Natural killer cell (primary cell): ENCODE measurements at regions not wholly inside any gene's neighbourhood (a gene's known extent, or its start where the extent isn't known, plus 50 kb on each side); places are given as distances from the start of the nearest gene placed in this dataset.

ENCODE experiments used
- ATAC-seq, 3 donors: fragments of 150-1000 bp in 2 of 3; fragments of 200-7000 bp in 1 of 3; cut with Tn5 transposase; 1 replicate in 1 of 3; 2 replicates in 2 of 3; pipeline ENCODE4 v1.10.0; 2021; ENCODE audit warnings: mild to moderate bottlenecking in 2 of 3, moderate library complexity in 2 of 3
- DNase-seq, 2 donors: peaks; one replicate each; pipeline versions ENCODE4 v3.0.0 to v3.0.0-alpha.2; 2013 to 2021; ENCODE audit warnings: mixed read lengths in 1 of 2
- H3K27ac ChIP-seq: one replicate; pipeline ENCODE4 v1.5.1; 2013; ENCODE audit warnings: mild to moderate bottlenecking, low read length
- H3K27me3 ChIP-seq: one replicate; pipeline ENCODE4 v1.6.1; 2013; ENCODE audit warnings: low read length; ENCODE audit not compliant: control insufficient read depth, insufficient read depth
- H3K36me3 ChIP-seq: one replicate; pipeline ENCODE4 v1.6.1; 2013; ENCODE audit warnings: low read length; ENCODE audit not compliant: control insufficient read depth, insufficient read depth
- H3K4me1 ChIP-seq: one replicate; pipeline ENCODE4 v1.6.1; 2013; ENCODE audit warnings: low read length; ENCODE audit not compliant: control insufficient read depth, insufficient read depth
- H3K4me3 ChIP-seq: one replicate; pipeline ENCODE4 v1.5.1; 2013; ENCODE audit warnings: low read length
- H3K9me3 ChIP-seq: one replicate; pipeline ENCODE4 v1.6.1; 2013; ENCODE audit warnings: low read length; ENCODE audit not compliant: control insufficient read depth, insufficient read depth
- H3K27ac Mint-ChIP-seq, 2 donors: one replicate each; pipeline ENCODE4 v1.8.0; 2022; ENCODE audit warnings: mild to moderate bottlenecking in 2 of 2, mixed read lengths in 2 of 2, moderate library complexity in 1 of 2
- H3K27me3 Mint-ChIP-seq, 2 donors: one replicate each; pipeline ENCODE4 v1.8.0; 2022; ENCODE audit warnings: low read depth in 2 of 2, mixed read lengths in 2 of 2
- H3K36me3 Mint-ChIP-seq: one replicate; pipeline ENCODE4 v1.8.0; 2022; ENCODE audit warnings: mixed read lengths
- H3K4me1 Mint-ChIP-seq, 2 donors: one replicate each; pipeline ENCODE4 v1.8.0; 2022; ENCODE audit warnings: mixed read lengths in 2 of 2
- H3K4me3 Mint-ChIP-seq: one replicate; pipeline ENCODE4 v1.8.0; 2022; ENCODE audit warnings: mild to moderate bottlenecking, moderate library complexity, mixed read lengths
- H3K9me3 Mint-ChIP-seq, 2 donors: one replicate each; pipeline ENCODE4 v1.8.0; 2022; ENCODE audit warnings: mixed read lengths in 2 of 2
- WGBS: methylation state at CpG from one replicate; pipeline ENCODE4 v1.1.7; 2013; ENCODE audit warnings: missing lambda C conversion rate; ENCODE audit not compliant: insufficient coverage; 5-methylcytosine and 5-hydroxymethylcytosine counted together
- intact Hi-C: fragments of 100-400 bp; cut with micrococcal nuclease; formaldehyde crosslinking; loops from one replicate; pipeline ENCODE4 v1.14.2; 2022
- TF ChIP-seq, protein P1 (sequence below): fragments of 200-600 bp; IDR thresholded peaks from one replicate; pipeline ENCODE4 v1.8.0; 2022; ENCODE audit warnings: antibody characterized with exemption

DNA sequence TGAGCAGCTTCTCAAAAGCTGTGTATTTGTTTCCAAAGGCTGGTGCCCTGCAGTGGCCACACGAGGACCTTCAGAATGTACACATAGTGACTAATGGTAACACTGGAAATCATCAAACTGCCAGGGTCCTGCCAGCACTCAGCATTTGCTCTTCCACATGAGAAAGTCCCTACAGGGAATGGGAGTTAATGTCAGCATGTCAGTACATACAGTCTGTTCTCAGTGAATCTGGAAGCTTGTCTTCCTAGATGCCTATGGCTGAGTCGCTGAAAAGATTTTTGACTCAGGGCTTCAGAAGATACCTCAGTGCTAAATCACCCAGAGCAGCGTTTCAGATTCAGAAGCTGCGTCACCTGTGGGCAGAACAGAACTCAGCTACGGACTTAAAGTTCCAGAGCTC is 108.2 kb downstream of the CDC7 start:
- TF ChIP-seq, protein P1, sequence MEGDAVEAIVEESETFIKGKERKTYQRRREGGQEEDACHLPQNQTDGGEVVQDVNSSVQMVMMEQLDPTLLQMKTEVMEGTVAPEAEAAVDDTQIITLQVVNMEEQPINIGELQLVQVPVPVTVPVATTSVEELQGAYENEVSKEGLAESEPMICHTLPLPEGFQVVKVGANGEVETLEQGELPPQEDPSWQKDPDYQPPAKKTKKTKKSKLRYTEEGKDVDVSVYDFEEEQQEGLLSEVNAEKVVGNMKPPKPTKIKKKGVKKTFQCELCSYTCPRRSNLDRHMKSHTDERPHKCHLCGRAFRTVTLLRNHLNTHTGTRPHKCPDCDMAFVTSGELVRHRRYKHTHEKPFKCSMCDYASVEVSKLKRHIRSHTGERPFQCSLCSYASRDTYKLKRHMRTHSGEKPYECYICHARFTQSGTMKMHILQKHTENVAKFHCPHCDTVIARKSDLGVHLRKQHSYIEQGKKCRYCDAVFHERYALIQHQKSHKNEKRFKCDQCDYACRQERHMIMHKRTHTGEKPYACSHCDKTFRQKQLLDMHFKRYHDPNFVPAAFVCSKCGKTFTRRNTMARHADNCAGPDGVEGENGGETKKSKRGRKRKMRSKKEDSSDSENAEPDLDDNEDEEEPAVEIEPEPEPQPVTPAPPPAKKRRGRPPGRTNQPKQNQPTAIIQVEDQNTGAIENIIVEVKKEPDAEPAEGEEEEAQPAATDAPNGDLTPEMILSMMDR, result no peak
- DNase-seq (no peak), ATAC-seq (no peak)
- Histone ChIP-seq H3K27ac (no peak overlapping the region), H3K27me3 (no peaks in the 10 kb centered on the region), H3K36me3 (no peaks in the 10 kb centered on the region), H3K4me3 (no peak overlapping the region), H3K4me1 (no peaks in the 10 kb centered on the region), H3K9me3 (no peaks in the 10 kb centered on the region)
- no peak overlapping the region for H3K27ac Mint-ChIP-seq
- intact Hi-C loops, result no loop called here
- no peaks in the 10 kb centered on the region for H3K9me3 Mint-ChIP-seq
- H3K36me3 Mint-ChIP-seq, result no peaks in the 10 kb centered on the region
- peaks cover 0 to 21% of the 10 kb centered on the region in 2 donors for H3K4me1 Mint-ChIP-seq
- WGBS, result 96% methylated on average over 5 of the region's 5 CpGs
- H3K4me3 Mint-ChIP-seq, result no peak overlapping the region
- H3K27me3 Mint-ChIP-seq, result no peaks in the 10 kb centered on the region

GRCh38 chr1:91609551-91609950 is 108.9 kb downstream of the CDC7 start:
- Histone ChIP-seq H3K4me3 (no peak overlapping the region), H3K9me3 (no peaks in the 10 kb centered on the region), H3K4me1 (peaks cover 2% of the 10 kb centered on the region), H3K27me3 (no peaks in the 10 kb centered on the region), H3K36me3 (no peaks in the 10 kb centered on the region), H3K27ac (no peak overlapping the region)
- DNase-seq (no peak), ATAC-seq (no peak)
- intact Hi-C loops, result no loop called here
- no peak overlapping the region for H3K4me3 Mint-ChIP-seq
- H3K9me3 Mint-ChIP-seq, result no peaks in the 10 kb centered on the region
- WGBS, result 92% methylated on average over 5 of the region's 5 CpGs
- TF ChIP-seq, protein P1, result no peak
- H3K4me1 Mint-ChIP-seq, result peaks cover 7 to 24% of the 10 kb centered on the region in 2 donors
- no peak overlapping the region for H3K27ac Mint-ChIP-seq
- no peaks in the 10 kb centered on the region for H3K27me3 Mint-ChIP-seq
- H3K36me3 Mint-ChIP-seq, result no peaks in the 10 kb centered on the region

GRCh38 chr1:91610102-91610501 is 109.5 kb downstream of the CDC7 start:
- Histone ChIP-seq H3K27me3 (no peaks in the 10 kb centered on the region), H3K4me3 (no peak overlapping the region), H3K27ac (no peak overlapping the region), H3K9me3 (no peaks in the 10 kb centered on the region), H3K4me1 (peaks cover 3% of the 10 kb centered on the region), H3K36me3 (no peaks in the 10 kb centered on the region)
- DNase-seq, result no peak
- H3K36me3 Mint-ChIP-seq, result no peaks in the 10 kb centered on the region
- H3K27ac Mint-ChIP-seq, result no peak overlapping the region
- no peak for ATAC-seq
- WGBS, result 94% methylated on average over 2 of the region's 2 CpGs
- no peaks in the 10 kb centered on the region for H3K27me3 Mint-ChIP-seq
- H3K4me3 Mint-ChIP-seq, result no peak overlapping the region
- TF ChIP-seq, protein P1, result no peak
- H3K4me1 Mint-ChIP-seq, result peaks cover 12 to 28% of the 10 kb centered on the region in 2 donors
- intact Hi-C loops, result no loop called here
- no peaks in the 10 kb centered on the region for H3K9me3 Mint-ChIP-seq

- no peaks in the 10 kb centered on the region for H3K36me3 Mint-ChIP-seq
- peaks cover 17 to 29% of the 10 kb centered on the region in 2 donors for H3K4me1 Mint-ChIP-seq
- no peaks in the 10 kb centered on the region for H3K9me3 Mint-ChIP-seq
- intact Hi-C loops, result no loop called here
- no peak overlapping the region for H3K27ac Mint-ChIP-seq
- DNase-seq (no peak), ATAC-seq (no peak)
- peaks cover 3% of the 10 kb centered on the region for H3K4me1 ChIP-seq
- H3K4me3 ChIP-seq, result no peak overlapping the region
- TF ChIP-seq, protein P1, result no peak
- H3K9me3 ChIP-seq, result no peaks in the 10 kb centered on the region
- no peaks in the 10 kb centered on the region for H3K27me3 ChIP-seq
- no peaks in the 10 kb centered on the region for H3K27me3 Mint-ChIP-seq
- H3K27ac ChIP-seq, result no peak overlapping the region
- H3K4me3 Mint-ChIP-seq, result no peak overlapping the region
- H3K36me3 ChIP-seq, result no peaks in the 10 kb centered on the region
- WGBS, result 93% methylated on average over 4 of the region's 6 CpGs
Measured at GRCh38 chr1:91610789-91611188, 110.1 kb downstream of the CDC7 start.
